ENCODE measurements at regions not wholly inside any gene's neighbourhood (a gene's known extent, or its start where the extent isn't known, plus 50 kb on each side); places are given as distances from the start of the nearest gene placed in this dataset.

DNA sequence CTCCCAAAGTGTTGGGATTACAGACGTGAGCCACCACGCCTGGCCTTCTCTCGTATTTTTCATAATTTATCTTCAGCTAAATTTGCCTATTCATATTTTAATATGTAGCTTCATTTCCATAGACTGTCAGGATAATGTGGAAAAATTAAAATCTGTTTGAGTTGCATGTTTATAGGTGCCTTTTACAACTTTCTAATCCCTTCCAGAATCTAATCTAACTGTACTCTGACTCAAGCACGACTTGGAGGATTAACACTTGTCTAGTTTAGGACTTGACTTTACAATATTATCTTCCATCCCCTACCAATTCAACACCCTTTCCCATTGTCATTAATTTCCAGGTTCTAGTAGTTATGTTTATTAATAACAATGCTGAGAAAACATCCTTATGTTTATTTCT, 1761.5 kb downstream of the MAT2B start:
- DNase-seq, result no peak
- H3K9ac ChIP-seq (ENCODE audit: low read length), result no peak overlapping the region
- H2BK120ac ChIP-seq (ENCODE audit: low read depth, low read length), result no peak overlapping the region
- H4K8ac ChIP-seq (ENCODE audit: low read length), result no peak overlapping the region
- H3K14ac ChIP-seq (ENCODE audit: low read length in 2 of 2), result no peak overlapping the region
- no peak overlapping the region for H3K27ac ChIP-seq (ENCODE audit: low read length, poor library complexity, severe bottlenecking)
- no peak overlapping the region for H3K4me2 ChIP-seq (ENCODE audit: low read length, poor library complexity, severe bottlenecking)
- no peak overlapping the region for H3K4me3 ChIP-seq (ENCODE audit: insufficient read depth in 1 of 2, low read depth in 1 of 2, low read length in 2 of 2)
- H3K9me3 ChIP-seq (ENCODE audit: control insufficient read depth, low read length), result no peaks in the 10 kb centered on the region
- no peak overlapping the region for H4K91ac ChIP-seq (ENCODE audit: low read length)
- H3K79me1 ChIP-seq (replicated peaks; ENCODE audit: low read length, poor library complexity, severe bottlenecking), result no peaks in the 10 kb centered on the region
- H3K4me1 ChIP-seq (ENCODE audit: control insufficient read depth, insufficient read depth, low read depth, low read length), result no peaks in the 10 kb centered on the region
- no peak overlapping the region for H2AK5ac ChIP-seq (ENCODE audit: low read length, severe bottlenecking)
- no peak overlapping the region for H3K23ac ChIP-seq (ENCODE audit: low read length in 2 of 2)
- H2BK5ac ChIP-seq (ENCODE audit: low read depth, low read length, poor library complexity, severe bottlenecking), result no peak overlapping the region
- H2BK15ac ChIP-seq (ENCODE audit: low read depth, poor library complexity, severe bottlenecking), result no peak overlapping the region
- H3K27me3 ChIP-seq (ENCODE audit: control insufficient read depth in 1 of 2, insufficient read depth in 1 of 2, low read length in 2 of 2), result no peaks in the 10 kb centered on the region
- H2BK12ac ChIP-seq (ENCODE audit: low read length in 2 of 2), result no peak overlapping the region
- 80% methylated on average over 1 of the region's 4 CpGs for WGBS
- no peak overlapping the region for H2AFZ ChIP-seq (ENCODE audit: low read depth, low read length)
- H3K36me3 ChIP-seq (ENCODE audit: control insufficient read depth in 1 of 2, insufficient read depth in 2 of 2, low read depth in 1 of 2, low read length in 2 of 2), result no peaks in the 10 kb centered on the region
- H3K18ac ChIP-seq (ENCODE audit: low read depth in 1 of 2, low read length in 2 of 2), result no peak overlapping the region
- no peak overlapping the region for H3K4ac ChIP-seq (ENCODE audit: low read depth in 1 of 2, low read length in 2 of 2)

DNA sequence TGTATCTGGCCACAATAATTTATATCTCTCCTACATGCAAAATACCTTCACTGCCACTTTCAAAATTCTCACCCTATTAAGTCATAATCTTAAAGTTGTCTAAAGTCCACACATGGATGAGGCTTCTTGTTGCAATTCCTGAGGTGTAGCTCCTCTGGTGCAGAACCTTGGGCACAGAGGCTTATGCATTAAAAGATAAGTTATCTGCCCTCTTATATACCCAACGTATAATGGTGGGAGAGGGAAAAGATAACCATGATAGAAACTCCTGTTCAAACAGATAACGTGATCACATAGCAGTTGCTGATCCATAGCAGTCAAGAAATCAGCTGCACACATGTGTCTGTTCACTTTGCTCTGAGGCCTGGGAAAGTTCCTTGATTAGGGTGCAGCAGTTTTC, 1767.0 kb downstream of the MAT2B start:
- Histone ChIP-seq H2BK5ac (ENCODE audit: low read depth, low read length, poor library complexity, severe bottlenecking) (no peak overlapping the region), H4K91ac (ENCODE audit: low read length) (no peak overlapping the region), H3K4me3 (ENCODE audit: insufficient read depth in 1 of 2, low read depth in 1 of 2, low read length in 2 of 2) (no peak overlapping the region), H3K79me1 (replicated peaks; ENCODE audit: low read length, poor library complexity, severe bottlenecking) (no peaks in the 10 kb centered on the region), H3K14ac (ENCODE audit: low read length in 2 of 2) (no peak overlapping the region), H3K23ac (ENCODE audit: low read length in 2 of 2) (no peak overlapping the region), H3K4me1 (ENCODE audit: control insufficient read depth, insufficient read depth, low read depth, low read length) (no peaks in the 10 kb centered on the region), H3K27me3 (ENCODE audit: control insufficient read depth in 1 of 2, insufficient read depth in 1 of 2, low read length in 2 of 2) (no peaks in the 10 kb centered on the region), H3K9me3 (ENCODE audit: control insufficient read depth, low read length) (peaks cover 6% of the 10 kb centered on the region), H3K4ac (ENCODE audit: low read depth in 1 of 2, low read length in 2 of 2) (no peak overlapping the region), H2BK12ac (ENCODE audit: low read length in 2 of 2) (no peak overlapping the region), H2BK120ac (ENCODE audit: low read depth, low read length) (no peak overlapping the region), H3K36me3 (ENCODE audit: control insufficient read depth in 1 of 2, insufficient read depth in 2 of 2, low read depth in 1 of 2, low read length in 2 of 2) (no peaks in the 10 kb centered on the region), H3K18ac (ENCODE audit: low read depth in 1 of 2, low read length in 2 of 2) (no peak overlapping the region), H3K27ac (ENCODE audit: low read length, poor library complexity, severe bottlenecking) (no peak overlapping the region), H2AFZ (ENCODE audit: low read depth, low read length) (no peak overlapping the region), H4K8ac (ENCODE audit: low read length) (no peak overlapping the region), H2AK5ac (ENCODE audit: low read length, severe bottlenecking) (no peak overlapping the region), H2BK15ac (ENCODE audit: low read depth, poor library complexity, severe bottlenecking) (no peak overlapping the region), H3K4me2 (ENCODE audit: low read length, poor library complexity, severe bottlenecking) (no peak overlapping the region), H3K9ac (ENCODE audit: low read length) (no peak overlapping the region)
- 94% methylated on average over 2 of the region's 2 CpGs for WGBS
- no peak for DNase-seq

DNA sequence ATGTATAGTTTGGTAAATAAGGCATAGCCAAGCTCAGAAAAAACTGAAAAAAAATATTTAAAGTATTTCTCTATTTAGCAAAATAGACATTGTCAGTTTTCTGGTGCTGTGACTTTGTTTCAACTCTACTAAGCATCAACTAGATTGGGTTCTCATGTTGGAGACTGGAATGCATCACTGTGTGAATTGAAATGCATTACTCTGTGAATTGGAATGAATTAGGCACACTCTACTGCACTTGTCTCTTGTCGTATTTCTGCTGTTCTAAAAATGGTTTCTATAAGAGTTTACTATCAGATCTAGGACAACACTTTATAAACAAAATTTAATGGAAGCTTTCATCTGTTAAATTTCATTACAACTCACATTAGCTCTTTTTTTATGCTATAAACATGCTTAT, 1772.2 kb downstream of the MAT2B start:
- WGBS, result no CpG with 5 or more reads among the region's 1 CpG
- Histone ChIP-seq H3K18ac (ENCODE audit: low read depth in 1 of 2, low read length in 2 of 2) (no peak overlapping the region), H3K9me3 (ENCODE audit: control insufficient read depth, low read length) (peaks cover 6% of the 10 kb centered on the region)

DNA sequence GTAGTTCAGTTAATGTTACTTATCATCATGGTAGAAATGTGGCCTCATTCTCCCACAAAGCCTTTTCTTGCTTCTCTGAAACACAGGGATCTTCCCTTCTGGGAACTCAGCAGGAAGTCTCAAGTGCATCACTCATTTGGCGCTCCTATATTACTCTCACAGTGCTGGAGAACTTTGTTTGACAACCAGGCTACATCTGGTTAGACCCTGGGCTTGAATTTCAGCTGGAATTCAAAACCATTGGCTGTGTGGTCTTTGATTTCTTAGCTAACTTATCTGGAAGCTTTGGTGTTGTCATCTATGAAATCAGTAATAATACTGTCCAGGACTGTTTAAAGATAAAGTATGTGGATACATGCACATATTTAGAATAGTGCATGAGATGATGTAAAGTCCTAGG, 1777.1 kb downstream of the MAT2B start:
- no peak overlapping the region for H2BK5ac ChIP-seq (ENCODE audit: low read depth, low read length, poor library complexity, severe bottlenecking)
- no peaks in the 10 kb centered on the region for H3K9me3 ChIP-seq (ENCODE audit: control insufficient read depth, low read length)
- H3K36me3 ChIP-seq (ENCODE audit: control insufficient read depth in 1 of 2, insufficient read depth in 2 of 2, low read depth in 1 of 2, low read length in 2 of 2), result no peaks in the 10 kb centered on the region
- no peak overlapping the region for H3K9ac ChIP-seq (ENCODE audit: low read length)
- H3K27me3 ChIP-seq (ENCODE audit: control insufficient read depth in 1 of 2, insufficient read depth in 1 of 2, low read length in 2 of 2), result no peaks in the 10 kb centered on the region
- no peak overlapping the region for H3K4me3 ChIP-seq (ENCODE audit: insufficient read depth in 1 of 2, low read depth in 1 of 2, low read length in 2 of 2)
- H2BK15ac ChIP-seq (ENCODE audit: low read depth, poor library complexity, severe bottlenecking), result no peak overlapping the region
- H2BK12ac ChIP-seq (ENCODE audit: low read length in 2 of 2), result no peak overlapping the region
- no peak overlapping the region for H4K8ac ChIP-seq (ENCODE audit: low read length)
- H3K14ac ChIP-seq (ENCODE audit: low read length in 2 of 2), result no peak overlapping the region
- H3K18ac ChIP-seq (ENCODE audit: low read depth in 1 of 2, low read length in 2 of 2), result no peak overlapping the region
- no peaks in the 10 kb centered on the region for H3K79me1 ChIP-seq (replicated peaks; ENCODE audit: low read length, poor library complexity, severe bottlenecking)
- 94% methylated on average over 1 of the region's 1 CpG for WGBS
- DNase-seq, result no peak
- no peak overlapping the region for H2AK5ac ChIP-seq (ENCODE audit: low read length, severe bottlenecking)
- H2BK120ac ChIP-seq (ENCODE audit: low read depth, low read length), result no peak overlapping the region
- no peaks in the 10 kb centered on the region for H3K4me1 ChIP-seq (ENCODE audit: control insufficient read depth, insufficient read depth, low read depth, low read length)
- no peak overlapping the region for H4K91ac ChIP-seq (ENCODE audit: low read length)
- no peak overlapping the region for H3K4me2 ChIP-seq (ENCODE audit: low read length, poor library complexity, severe bottlenecking)
- no peak overlapping the region for H3K4ac ChIP-seq (ENCODE audit: low read depth in 1 of 2, low read length in 2 of 2)
- H3K27ac ChIP-seq (ENCODE audit: low read length, poor library complexity, severe bottlenecking), result no peak overlapping the region
- no peak overlapping the region for H3K23ac ChIP-seq (ENCODE audit: low read length in 2 of 2)
- H2AFZ ChIP-seq (ENCODE audit: low read depth, low read length), result no peak overlapping the region

More for the DNA sequence above, 1772.2 kb downstream of the MAT2B start:
- Histone ChIP-seq H4K8ac (ENCODE audit: low read length) (no peak overlapping the region), H2BK15ac (ENCODE audit: low read depth, poor library complexity, severe bottlenecking) (no peak overlapping the region), H2BK5ac (ENCODE audit: low read depth, low read length, poor library complexity, severe bottlenecking) (no peak overlapping the region), H3K79me1 (replicated peaks; ENCODE audit: low read length, poor library complexity, severe bottlenecking) (no peaks in the 10 kb centered on the region), H2AFZ (ENCODE audit: low read depth, low read length) (no peak overlapping the region), H3K4me1 (ENCODE audit: control insufficient read depth, insufficient read depth, low read depth, low read length) (no peaks in the 10 kb centered on the region), H3K23ac (ENCODE audit: low read length in 2 of 2) (no peak overlapping the region), H3K27me3 (ENCODE audit: control insufficient read depth in 1 of 2, insufficient read depth in 1 of 2, low read length in 2 of 2) (no peaks in the 10 kb centered on the region), H2BK12ac (ENCODE audit: low read length in 2 of 2) (no peak overlapping the region), H3K4me2 (ENCODE audit: low read length, poor library complexity, severe bottlenecking) (no peak overlapping the region), H2BK120ac (ENCODE audit: low read depth, low read length) (no peak overlapping the region), H3K4ac (ENCODE audit: low read depth in 1 of 2, low read length in 2 of 2) (no peak overlapping the region), H4K91ac (ENCODE audit: low read length) (no peak overlapping the region), H2AK5ac (ENCODE audit: low read length, severe bottlenecking) (no peak overlapping the region), H3K9ac (ENCODE audit: low read length) (no peak overlapping the region), H3K27ac (ENCODE audit: low read length, poor library complexity, severe bottlenecking) (no peak overlapping the region), H3K14ac (ENCODE audit: low read length in 2 of 2) (no peak overlapping the region), H3K4me3 (ENCODE audit: insufficient read depth in 1 of 2, low read depth in 1 of 2, low read length in 2 of 2) (no peak overlapping the region), H3K36me3 (ENCODE audit: control insufficient read depth in 1 of 2, insufficient read depth in 2 of 2, low read depth in 1 of 2, low read length in 2 of 2) (no peaks in the 10 kb centered on the region)
- DNase-seq, result no peak
